ENCODE measurements at regions not wholly inside any gene's neighbourhood (a gene's known extent, or its start where the extent isn't known, plus 50 kb on each side); places are given as distances from the start of the nearest gene placed in this dataset.

DNA sequence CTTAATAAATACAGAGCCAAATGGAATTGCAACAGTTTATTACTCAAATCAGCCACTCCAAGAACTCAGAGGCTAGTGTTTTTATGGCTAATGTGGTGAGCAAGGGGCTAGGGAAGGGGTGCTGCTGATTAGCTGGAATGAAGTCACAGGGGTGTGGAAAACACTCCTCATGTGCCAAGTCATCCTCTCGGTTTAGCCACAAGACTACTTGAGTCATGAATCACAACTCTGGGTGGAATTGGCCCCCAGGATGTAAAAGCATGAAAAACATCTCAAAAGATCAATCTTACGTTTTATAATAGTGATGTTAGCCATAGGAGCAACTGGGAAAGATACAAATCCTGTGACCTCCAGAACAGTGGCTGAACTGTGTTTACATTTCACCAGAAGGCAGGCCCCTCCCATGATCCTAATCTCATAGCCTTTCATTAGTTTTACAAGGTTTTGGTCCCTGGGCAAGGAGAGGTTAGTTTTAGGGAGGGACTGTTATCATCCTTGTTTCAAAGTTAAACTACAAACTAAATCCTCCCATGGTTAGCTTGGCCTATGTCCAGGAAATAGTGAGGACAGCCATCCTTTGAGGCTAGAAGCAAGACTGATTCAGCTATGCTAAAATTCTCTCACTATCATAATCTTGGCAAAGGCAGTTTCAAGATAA, 2020.1 kb upstream of the PCDH20 start:
- DNase-seq (ENCODE audit: low read depth in 3 of 3), result no peak

DNA sequence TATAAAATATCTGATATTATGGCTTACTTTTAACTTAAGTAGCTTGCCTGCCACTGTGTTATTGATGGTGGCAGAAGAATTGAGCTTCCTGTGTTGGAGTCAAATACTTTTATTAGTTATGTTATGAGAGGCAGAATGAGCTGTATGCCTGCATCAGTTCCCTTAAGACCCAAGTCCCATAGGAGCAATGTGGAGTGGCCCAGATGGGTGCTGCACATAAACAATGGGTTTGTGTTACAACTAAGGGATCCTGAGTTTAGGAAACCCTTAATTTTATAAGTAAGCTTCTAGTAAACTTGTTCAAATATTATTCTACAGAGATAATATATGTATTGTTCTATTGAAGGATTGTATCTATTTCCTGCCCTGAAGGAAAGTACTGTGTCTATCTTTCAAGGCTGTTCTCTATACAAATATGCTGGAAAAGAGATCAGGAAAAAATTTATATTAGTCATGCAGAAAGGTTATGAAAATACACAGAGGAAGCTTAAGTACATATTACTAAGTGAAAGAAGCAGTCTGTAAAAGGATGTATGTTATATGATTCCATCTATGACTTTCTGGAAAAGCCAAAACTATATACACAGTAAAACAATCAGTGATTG, 2018.0 kb upstream of the PCDH20 start:
- no peak for DNase-seq (ENCODE audit: low read depth in 3 of 3)

DNA sequence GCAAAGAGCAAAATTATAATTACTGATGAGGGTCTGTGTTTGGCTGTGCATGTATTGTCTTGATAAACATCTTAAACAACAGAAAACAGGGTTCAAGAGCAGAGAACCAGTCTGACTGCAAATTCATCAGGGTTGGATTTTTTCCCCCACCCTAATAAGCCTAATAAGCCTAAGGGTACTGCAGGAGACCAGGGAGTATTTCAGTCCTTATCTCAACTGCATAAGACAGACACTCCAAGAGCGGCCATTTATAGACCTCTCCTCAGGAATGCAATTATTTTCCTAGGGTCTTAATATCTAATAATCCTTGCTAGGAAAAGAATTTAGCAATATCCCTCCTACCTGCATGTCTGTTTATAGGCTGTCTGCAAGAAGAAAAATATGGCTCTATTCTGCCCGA, 2011.5 kb upstream of the PCDH20 start:
- DNase-seq (ENCODE audit: low read depth in 3 of 3), result no peak

DNA sequence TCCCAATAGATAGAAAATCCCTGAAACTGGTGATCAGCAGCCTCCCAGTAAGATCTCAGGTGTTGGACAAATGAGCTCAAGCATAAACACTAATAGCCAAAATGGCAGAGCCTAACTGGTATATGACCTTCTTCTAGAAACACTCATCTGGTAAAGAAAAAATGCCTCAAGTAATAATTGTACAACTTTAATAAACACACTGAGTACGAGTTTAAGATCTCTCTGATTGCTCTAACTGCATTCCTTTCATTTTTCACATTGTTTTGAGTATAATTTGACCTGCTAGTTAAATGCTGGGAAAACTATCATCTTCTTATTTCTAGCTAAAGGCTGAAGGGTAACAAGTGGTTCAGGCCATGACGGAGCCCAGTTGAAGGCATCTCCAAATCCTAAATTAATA, 2009.5 kb upstream of the PCDH20 start:
- no peak for DNase-seq (ENCODE audit: low read depth in 3 of 3)

DNA sequence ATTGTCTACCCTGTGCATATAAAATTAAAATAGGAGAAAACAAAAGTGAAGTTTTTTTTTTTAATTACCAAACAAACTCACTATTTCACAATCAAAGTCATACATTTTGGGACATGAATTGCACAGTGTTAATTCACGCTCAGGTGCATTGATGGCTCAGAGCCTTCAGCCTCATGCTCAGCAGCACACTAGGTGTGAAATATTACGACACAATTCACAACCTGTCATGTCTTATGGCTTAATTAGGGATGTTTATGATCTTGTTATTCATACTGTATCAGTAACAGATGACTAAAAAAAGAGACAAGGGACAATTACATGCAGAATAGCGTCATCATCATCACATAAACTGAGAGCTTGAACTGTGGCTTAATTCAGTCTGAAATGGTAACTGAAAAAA, 2005.5 kb upstream of the PCDH20 start:
- DNase-seq (ENCODE audit: low read depth in 3 of 3), result no peak

DNA sequence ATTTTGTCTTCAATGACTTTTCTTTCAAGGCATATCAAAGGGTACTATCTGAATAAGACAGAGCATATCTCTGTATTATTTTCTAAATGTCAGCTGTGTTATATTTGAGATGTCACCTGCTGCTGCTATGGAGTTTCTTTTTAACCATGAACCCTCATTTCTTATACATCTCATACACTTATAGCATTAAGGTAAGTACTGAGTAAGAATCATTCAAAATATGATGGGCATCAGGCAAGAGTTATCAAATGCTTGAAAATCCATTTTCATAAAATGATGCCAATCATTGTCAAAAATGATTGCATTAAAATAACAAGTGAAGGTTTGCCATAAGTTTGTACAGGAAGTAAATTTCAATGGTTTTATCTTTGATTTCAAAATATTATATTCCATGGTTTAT, 2005.0 kb upstream of the PCDH20 start:
- no peak for DNase-seq (ENCODE audit: low read depth in 3 of 3)

DNA sequence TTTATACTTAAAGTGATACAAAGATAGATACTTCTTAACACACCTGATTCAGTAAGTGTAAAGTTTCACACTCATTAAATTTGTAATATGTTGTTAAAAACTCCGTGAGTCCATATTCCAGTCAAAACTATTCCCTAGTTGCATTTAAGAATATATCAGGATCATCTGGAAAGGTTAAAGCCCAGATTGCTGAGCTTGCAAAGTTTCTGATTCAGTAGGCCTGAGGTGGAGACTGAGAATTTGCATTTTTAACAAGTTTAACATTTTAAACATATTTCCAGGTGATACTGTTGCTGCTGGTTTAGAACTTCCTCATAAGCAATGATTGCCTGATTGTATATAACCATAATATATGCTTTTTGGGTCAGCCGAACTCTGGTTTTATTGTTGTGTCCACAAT, 1998.6 kb upstream of the PCDH20 start:
- no peak for DNase-seq (ENCODE audit: low read depth in 3 of 3)

DNA sequence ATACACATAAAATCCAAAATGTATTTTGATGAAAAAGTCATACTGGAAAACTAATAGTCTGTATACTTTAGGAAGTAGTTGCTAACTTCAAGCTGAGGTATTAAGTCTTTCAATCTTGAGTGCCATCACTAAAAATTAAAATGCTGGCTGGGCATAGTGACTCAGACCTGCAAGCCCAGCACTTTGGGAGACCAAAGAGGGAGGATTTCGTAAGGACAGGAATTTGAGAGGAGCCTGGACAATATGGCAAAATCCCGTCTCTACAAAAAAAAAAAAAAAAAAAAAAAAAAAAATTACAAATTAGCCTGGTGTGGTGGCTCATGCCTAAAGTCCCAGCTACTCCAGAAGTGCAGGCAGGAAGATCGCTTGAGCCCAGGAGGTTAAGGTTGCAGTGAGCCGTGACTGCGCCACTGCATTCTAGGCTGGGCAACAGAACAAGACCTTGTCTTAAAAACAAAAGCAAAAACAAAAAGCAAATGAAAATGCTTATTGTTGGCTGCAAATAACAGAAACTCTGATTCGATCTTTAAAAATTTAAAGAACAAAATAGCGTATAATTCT, 1994.2 kb upstream of the PCDH20 start:
- no peak for DNase-seq (ENCODE audit: low read depth in 3 of 3)

DNA sequence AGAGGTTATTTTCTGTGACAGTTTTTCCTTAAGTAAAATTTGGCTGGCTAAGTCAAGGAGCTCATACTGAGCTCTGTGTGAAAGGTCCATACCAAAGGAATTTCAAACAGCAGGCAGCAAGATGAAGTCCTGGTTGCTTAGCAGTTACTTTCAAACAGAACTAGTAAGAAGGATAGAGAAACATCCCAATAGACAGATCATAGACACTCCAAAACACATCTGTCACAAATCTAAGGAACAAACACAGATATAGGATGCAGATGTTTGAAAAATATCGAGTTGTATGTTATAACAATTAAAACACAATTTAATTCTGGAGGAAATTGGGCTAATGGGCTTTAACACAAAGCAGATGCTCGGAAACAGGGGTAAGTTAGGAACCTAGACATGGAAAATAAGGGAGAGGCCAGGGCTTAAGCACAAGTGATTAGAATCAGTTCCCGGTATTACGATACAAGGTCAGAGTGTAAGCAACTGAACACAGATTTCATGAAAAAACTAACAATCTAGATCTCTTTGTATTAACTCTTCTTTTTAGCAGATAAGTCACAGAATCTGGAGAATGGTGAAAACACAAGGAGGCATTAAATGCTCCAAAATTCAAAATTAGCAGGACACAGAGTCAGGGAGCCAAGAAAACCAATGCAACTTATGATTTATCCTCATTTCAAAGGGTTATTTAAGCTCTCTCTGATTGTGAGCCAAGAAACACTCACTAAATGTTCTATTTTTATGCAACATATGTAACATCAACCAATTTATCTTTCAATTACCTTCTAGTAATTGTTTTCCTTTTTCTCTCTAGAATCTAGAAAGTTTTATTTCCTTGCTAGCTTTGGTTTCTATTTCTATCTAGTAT, 1992.9 kb upstream of the PCDH20 start:
- no peak for DNase-seq (ENCODE audit: low read depth in 3 of 3)

DNA sequence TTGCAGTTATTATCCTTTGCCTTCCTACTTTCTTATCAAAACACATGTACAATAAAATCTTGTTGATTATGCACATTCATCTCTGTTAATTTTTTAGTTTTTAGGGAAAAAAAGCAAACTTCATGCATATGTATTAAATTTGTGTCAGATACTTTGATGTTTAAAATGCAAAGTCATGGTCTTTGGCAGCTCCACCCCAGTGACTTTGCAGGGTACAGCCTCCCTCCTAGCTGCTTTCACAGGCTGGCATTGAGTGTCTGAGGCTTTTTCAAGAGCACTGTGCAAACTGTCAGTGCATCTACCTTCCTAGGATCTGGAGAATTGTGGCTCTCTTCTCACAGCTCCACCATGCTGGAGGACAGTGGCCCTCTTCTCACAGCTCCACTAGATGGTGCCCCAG, 1988.1 kb upstream of the PCDH20 start:
- DNase-seq (ENCODE audit: low read depth in 3 of 3), result no peak

DNA sequence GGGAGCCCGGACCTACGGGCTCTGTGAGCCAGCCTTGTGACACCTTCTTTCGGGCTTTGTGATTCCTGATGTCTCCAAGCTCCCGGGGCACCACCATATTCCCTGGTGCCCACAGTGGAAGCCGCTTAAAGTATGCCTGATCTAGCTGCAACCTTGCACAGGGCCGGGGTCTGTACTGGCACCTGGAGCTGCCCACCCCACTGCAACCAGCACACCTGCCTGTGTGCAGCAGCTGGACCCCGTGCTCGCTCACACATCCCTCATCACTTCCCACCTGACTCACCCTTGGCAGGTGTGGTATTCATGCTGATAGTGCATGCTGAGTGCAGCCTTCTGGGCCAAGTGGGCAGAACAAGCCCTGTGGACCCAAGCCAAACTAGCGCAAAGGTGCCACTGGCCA, 1981.1 kb upstream of the PCDH20 start:
- DNase-seq (ENCODE audit: low read depth in 3 of 3), result no peak

DNA sequence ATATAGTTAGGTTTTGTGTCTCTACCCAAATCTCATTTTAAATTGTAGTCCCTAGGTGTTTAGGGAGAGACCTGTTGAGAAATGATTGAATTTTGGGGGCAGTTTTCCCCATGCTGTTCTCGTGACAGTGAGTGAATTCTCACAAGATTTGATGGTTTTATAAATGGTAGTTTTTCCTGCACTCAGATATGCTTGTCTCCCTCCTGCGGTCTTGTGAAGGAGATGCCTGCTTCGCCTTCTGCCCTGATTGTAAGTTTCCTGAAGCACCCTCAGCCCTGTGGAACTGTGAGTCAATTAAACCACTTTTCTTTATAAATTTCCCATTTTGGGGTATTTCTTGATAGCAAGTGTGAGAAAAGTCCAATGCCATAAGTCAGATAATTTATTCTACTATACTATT, 1977.5 kb upstream of the PCDH20 start:
- no peak for DNase-seq (ENCODE audit: low read depth in 3 of 3)

DNA sequence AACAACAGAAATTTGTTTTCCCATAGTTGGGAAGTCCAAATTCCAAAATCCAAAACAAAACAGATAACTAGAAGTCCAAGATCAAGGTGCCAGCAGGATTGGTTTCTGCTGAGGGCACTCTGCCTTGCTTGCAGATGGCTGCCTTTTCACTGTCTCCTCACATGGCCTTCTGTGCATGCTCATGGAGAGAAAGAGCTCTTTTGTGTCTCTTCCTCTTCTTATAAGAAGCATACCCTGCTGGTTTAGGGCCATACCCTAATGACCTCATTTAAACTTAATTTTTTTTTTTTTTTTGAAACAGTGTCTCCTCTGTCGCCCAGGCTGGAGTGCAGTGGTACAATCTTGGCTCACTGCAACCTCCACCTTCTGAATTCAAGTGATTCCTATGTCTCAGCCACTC, 1974.1 kb upstream of the PCDH20 start:
- no peak for DNase-seq (ENCODE audit: low read depth in 3 of 3)

DNA sequence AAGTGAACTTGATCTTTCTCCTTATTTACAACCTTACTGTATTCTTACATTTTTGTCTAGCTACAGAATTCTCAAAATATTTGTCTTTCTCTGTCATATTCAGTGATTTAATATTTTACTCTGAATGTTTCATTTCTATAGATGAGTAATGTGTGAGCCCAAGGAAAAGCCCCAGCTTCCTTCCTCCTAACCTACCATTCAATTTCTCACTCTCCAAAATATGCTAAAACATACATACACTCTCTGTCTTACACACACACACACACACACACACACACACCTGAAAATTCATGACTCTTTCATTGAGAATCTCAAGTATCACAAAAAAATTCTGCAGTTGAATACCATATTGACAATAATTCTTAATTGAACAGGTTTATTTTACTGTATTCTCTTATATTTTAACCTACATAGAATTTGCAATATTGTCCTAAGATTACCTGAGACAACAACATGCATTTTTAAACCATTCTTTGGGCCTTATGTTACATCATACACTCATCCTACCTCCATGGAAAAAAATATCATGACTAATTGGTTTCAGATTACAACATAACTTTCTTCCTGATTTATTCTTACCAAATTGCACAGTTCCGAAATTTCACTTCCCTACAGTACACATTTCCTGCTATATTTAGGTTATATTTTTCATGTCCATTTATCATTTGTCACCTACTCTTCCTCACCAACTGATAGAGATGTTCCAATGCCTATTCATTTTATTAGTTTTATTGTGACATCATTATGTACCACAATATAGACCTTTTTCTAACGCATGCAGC, 1965.6 kb upstream of the PCDH20 start:
- DNase-seq (ENCODE audit: low read depth in 3 of 3), result no peak

DNA sequence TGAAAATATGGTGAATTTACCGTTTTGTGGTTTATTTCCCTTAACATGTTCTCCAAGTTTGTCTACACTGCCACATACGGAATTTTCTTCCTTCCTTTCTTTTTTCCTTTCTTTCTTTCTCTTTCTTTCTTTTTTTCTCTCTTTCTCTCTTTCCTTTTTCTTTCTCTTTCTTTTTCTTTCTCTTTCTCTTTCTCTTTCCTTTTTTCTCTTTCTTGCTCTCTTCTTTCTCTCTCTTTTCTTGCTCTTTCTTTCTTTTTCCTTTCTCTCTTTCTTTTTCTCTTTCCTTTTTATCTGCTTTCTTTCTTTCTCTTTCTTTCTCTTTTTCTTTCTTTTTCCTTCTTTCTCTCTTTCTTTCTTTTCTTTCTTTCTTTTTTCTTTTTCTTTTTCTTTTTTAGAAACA, 1962.3 kb upstream of the PCDH20 start:
- DNase-seq (ENCODE audit: low read depth in 3 of 3), result no peak

DNA sequence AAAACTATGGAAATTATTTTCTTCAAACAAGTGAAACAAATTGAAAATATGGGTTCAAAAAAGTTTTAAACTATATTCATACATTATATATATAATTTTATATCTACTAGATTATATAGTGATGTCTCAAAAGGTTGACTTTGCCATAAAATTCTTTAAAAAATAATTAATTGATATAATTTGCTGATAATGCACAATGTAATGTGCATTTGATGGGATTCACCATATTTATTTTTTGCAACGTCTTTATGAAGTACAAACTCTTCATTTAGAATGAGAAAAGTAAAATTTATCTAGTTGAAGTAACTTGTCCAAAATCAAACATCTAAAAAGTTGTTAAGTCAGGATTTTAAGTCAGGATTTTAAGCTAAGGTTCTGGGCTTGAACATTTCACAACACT, 1954.5 kb upstream of the PCDH20 start:
- no peak for DNase-seq (ENCODE audit: low read depth in 3 of 3)

DNA sequence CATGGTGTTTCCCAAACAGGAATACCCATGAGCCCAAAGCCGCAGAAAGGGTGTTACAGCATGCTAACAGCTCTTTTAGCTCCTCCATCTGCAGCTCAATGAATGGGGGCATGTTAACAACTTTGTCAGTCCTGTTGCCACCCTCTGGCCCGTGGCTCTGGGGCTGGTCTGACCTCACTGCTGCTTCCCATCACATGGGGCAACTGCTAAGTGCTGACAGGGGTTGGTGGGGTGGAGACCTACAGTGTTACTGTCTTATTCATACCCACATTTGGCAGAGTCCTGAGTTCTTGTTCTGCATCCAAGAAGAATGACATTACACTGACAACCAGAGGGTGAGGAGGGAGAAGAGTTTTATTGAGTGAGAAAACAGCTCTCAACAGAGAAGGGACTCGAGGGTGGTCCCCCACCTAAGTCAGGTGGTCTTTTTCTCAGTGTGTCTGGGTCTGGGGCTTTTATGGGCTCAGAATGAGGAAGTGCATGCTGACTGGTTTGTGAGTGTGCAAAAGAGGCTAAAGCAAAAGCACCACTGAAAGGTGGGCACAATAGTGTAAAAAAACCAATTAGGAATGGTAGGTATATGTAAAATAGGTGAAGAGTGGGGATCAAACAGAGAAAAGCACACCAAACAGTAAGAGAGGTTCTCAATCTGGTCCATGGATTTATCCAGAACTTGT, 1952.0 kb upstream of the PCDH20 start:
- no peak for DNase-seq (ENCODE audit: low read depth in 3 of 3)

DNA sequence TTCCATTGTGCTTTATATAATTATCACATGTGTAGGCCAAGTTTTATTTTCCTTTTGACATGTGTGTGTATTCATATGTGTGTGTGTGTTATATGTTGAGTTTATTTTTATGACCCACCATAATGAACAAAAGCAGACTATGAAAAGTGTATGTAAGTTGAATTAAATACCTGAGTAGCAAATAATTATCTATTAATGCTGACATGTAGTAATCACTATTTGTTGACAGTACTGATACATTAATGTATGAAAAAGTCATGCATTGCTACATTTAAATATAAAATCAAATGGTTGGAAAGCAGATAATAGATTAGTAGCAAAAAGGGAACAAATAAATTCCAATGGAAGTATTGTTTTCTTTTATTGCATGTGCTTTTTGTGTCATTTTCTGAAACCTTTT, 1948.5 kb upstream of the PCDH20 start:
- DNase-seq (ENCODE audit: low read depth in 3 of 3), result no peak

DNA sequence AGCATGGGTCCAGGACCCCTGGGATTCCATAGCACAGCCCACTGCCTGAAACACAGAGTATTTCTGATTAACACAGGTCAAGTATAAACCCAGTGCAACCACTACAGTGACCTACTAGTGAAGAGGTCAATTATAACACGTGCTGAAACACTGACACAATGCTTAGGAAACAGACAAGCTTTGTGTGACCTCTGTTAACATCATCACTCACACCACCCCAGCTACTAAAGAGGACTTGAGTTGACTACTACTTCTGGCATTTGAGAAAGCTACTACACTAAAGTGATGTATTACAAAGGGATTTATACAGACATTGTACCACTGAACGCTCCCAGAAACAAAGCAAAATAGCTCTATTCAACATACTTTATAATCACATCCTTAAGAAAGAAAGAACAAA, 1935.9 kb upstream of the PCDH20 start:
- DNase-seq (ENCODE audit: low read depth in 3 of 3), result no peak

DNA sequence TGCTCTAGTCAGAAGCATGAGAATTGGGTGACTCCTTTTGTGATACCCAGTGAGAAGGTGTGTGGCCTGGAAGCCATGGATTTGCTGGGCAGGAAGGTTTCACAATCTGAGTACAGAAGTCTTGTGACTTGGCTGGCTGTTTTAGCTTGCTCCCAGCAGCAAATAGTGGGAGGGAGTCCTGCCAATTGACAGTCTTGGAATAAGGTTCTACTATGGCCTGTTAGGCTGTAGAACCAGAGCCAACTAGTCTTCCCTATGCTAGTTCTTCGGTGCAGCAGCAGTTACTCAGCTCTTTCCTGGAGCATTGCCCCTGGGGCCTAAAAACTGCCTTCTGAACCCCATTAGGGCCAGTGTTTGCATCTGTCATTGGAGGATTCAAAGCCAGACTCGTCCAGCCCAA, 1935.4 kb upstream of the PCDH20 start:
- DNase-seq (ENCODE audit: low read depth in 3 of 3), result no peak

DNA sequence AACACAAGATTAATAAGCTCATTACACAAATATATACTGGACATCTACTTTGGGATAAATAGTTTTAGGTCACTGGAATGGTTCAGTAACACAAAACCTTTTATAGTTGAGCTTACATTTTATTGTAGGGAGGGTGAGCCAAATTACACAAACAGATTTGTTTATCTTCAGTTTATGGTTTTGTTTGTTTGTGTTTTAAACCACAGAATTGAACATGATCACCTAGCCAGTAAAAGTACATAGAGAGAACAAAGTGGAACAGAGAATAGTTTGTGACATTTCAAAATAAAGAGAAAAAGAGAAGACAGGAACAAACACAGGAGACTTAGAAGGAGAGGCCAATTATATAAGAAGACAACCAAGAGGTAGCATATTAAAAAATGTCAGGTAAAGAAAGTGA, 1930.2 kb upstream of the PCDH20 start:
- DNase-seq (ENCODE audit: low read depth in 3 of 3), result no peak

DNA sequence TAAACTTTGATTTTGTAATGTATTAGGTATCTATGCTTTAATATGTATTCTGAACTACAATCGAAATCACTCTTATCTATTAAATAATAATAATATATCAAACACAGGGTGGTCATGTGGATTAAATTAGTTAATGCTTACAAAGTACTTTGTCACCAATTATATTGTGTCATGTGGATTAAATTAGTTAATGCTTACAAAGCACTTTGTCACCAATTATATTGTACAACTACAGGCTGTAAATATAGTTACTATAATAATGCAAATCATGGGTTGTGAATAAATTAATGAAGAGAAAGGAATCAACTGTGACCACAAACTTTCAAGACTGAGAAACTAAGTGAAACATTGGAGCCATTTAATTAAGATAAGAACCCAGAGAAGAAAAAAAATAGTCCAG, 1929.1 kb upstream of the PCDH20 start:
- no peak for DNase-seq (ENCODE audit: low read depth in 3 of 3)
